ENCODE measurements at regions not wholly inside any gene's neighbourhood (a gene's known extent, or its start where the extent isn't known, plus 50 kb on each side); places are given as distances from the start of the nearest gene placed in this dataset.
"Not testable (repeated sequence)": the region's sequence is repeated elsewhere in the genome, so short reads cannot be mapped to it uniquely, and the experiment has no call there.

DNA sequence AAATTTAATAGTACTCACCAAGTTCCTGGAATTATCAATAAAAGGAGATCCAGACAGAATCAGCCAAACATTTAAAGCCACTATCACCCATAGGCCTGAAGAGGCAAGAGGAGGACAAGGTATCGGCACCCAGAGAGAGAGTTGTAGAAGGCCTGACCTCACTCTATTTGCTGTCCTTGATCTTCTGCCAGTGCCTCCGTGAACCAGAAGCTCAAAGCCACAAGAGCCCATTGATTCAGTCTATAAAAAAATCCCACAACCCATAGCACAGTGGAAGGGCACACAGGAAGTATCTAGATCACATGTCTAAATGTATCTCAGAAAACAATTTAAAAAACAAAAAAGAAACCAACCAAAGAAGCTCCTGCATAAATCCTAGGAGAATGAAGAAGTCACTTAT is 68.6 kb upstream of the FAM174B start:
- intact Hi-C loops (cut with DNase I; ENCODE audit: low total_unique reads): no loop called here
- no peak overlapping the region for H3K4me3 ChIP-seq (ENCODE audit: low read depth, poor library complexity, severe bottlenecking)
- 73 to 94% methylated on average over 2 of the region's 2 CpGs for WGBS, 2 donors
- TF ChIP-seq POLR2A (IDR thresholded peaks at IDR 0.05): no peak
- TF ChIP-seq, protein P1, sequence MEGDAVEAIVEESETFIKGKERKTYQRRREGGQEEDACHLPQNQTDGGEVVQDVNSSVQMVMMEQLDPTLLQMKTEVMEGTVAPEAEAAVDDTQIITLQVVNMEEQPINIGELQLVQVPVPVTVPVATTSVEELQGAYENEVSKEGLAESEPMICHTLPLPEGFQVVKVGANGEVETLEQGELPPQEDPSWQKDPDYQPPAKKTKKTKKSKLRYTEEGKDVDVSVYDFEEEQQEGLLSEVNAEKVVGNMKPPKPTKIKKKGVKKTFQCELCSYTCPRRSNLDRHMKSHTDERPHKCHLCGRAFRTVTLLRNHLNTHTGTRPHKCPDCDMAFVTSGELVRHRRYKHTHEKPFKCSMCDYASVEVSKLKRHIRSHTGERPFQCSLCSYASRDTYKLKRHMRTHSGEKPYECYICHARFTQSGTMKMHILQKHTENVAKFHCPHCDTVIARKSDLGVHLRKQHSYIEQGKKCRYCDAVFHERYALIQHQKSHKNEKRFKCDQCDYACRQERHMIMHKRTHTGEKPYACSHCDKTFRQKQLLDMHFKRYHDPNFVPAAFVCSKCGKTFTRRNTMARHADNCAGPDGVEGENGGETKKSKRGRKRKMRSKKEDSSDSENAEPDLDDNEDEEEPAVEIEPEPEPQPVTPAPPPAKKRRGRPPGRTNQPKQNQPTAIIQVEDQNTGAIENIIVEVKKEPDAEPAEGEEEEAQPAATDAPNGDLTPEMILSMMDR (IDR thresholded peaks at IDR 0.05): no peak
- DNase-seq (ENCODE audit: low spot score in 2 of 2): no peak

DNA sequence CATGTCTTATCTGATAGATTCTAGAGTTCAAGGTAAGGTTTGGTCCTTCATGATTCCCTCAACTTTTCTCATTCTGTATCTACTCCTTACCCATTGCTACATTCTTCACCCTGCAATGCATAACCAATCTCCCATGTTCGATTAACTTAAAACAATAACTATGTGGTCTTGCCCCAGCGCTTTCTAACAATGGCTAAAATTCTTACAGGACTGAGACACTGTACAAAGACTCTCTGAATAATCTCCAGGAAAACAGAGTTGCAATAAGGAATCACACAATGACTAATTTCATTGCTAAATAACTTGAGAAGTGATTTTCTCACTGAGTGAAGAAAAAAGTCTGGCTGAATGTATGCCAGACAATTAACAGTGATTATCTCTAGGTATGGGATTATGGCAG is 69.6 kb upstream of the FAM174B start:
- DNase-seq (ENCODE audit: low spot score in 2 of 2): no peak
- WGBS, 2 donors: 93 to 98% methylated on average over 2 of the region's 2 CpGs
- intact Hi-C loops (cut with DNase I; ENCODE audit: low total_unique reads): no loop called here
- no peak overlapping the region for H3K4me3 ChIP-seq (ENCODE audit: low read depth, poor library complexity, severe bottlenecking)
- TF ChIP-seq, protein P1 (IDR thresholded peaks at IDR 0.05): no peak
- no peak for TF ChIP-seq POLR2A (IDR thresholded peaks at IDR 0.05)

DNA sequence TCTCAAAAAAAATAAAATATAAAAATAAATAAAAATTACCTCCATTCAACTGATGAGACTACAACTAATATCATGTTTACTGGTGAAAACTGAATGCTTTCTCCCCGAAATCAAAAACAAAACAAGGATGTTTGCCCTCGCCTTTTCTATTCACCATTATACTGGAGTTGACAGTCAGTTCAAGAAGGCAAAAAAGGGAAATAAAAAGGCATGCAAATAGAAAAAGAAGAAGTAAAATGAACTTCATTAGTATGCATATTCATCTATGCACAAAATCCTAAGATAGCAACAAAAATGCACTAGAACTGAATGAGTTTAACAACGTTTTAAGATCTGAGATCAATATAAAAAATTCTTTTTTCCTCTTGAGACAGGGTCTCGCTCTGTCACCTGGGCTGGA is 72.7 kb upstream of the FAM174B start:
- WGBS, 2 donors: 84 to 86% methylated on average over 4 of the region's 4 CpGs
- DNase-seq (ENCODE audit: low spot score in 2 of 2): no peak
- TF ChIP-seq, protein P1 (IDR thresholded peaks at IDR 0.05): no peak
- TF ChIP-seq POLR2A (IDR thresholded peaks at IDR 0.05): no peak
- no peak overlapping the region for H3K4me3 ChIP-seq (ENCODE audit: low read depth, poor library complexity, severe bottlenecking)
- intact Hi-C loops (cut with DNase I; ENCODE audit: low total_unique reads): no loop called here

DNA sequence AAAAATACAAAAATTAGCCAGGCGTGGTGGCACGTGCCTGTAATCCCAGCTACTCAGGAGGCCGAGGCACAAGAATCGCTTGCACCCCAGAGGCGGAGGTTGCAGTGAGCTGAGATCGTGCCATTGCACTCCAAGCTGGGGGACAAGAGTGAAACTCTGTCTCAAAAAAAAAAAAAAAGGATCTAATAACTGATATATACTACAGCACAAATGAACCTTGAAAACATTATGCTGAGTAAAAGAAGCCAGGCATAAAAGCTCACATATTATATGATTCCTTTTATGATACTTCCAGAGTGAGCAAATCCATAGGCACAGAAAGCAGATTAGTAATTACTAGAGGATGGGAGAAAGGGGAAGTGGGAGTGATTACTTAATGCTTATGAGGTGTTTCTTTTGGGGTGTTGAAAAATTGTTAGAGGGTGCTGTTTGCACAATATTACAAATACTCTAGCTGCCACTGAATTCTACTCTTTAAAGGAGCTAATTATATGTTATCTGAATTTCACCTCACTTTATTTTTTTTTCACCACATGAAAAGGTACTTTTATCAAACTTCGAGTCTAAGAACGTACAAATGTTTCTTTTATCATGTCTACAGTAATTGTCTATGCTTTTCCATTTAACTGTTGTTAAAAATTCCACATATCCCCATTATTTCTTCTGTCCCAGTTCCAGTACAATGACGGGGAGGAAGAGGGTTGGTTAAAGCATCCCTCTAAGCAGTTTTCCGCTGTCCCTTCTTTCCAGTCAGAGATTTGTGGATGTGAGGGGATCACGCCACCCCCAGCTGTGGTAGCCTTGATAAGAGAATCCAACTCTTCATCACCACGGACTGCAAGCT is 77.7 kb upstream of the FAM174B start:
- TF ChIP-seq, protein P1 (IDR thresholded peaks at IDR 0.05): no peak
- no peak for TF ChIP-seq POLR2A (IDR thresholded peaks at IDR 0.05)
- intact Hi-C loops (cut with DNase I; ENCODE audit: low total_unique reads): no loop called here
- WGBS, 2 donors: 65 to 76% methylated on average over 12 of the region's 12 CpGs

DNA sequence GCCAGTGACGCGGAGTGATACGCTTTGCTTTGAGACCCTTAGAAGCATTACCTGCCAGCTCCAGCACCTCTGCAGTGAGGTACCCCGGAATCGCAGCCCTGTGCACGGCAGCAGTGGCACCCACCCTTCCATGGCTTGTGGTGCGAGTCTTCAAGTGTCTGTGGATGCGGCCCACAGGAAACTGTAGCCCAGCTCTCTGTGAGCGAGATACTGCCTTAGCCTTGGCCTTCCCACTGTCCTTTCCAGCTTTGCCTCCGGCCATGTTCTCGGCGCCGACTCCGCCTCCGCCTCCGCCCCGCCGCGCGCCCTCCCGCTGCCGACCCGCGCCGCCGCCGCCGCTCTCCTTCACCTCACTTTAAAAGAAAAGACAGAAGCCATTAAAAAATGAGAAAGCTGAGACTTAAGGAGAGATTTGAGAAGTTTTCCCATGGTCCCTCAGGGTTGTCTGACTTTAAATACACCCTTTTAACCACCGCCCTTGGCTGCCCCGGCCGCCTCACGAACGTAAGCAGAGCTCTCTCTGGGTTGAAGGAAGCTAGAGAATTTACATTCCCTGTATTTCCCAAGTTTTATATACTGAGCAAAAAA is 78.5 kb upstream of the FAM174B start:
- WGBS, 2 donors: 11 to 44% methylated on average over 33 of the region's 33 CpGs
- TF ChIP-seq, protein P1 (IDR thresholded peaks at IDR 0.05): no peak
- no peak for TF ChIP-seq POLR2A (IDR thresholded peaks at IDR 0.05)
- intact Hi-C loops (cut with DNase I; ENCODE audit: low total_unique reads): no loop called here
- no peak for DNase-seq (ENCODE audit: low spot score in 2 of 2)
- H3K4me3 ChIP-seq (ENCODE audit: low read depth, poor library complexity, severe bottlenecking): peak overlapping the region; percentile 2

More for the DNA sequence above, 77.7 kb upstream of the FAM174B start:
- H3K4me3 ChIP-seq (ENCODE audit: low read depth, poor library complexity, severe bottlenecking): no peak overlapping the region
- no peak for DNase-seq (ENCODE audit: low spot score in 2 of 2)

DNA sequence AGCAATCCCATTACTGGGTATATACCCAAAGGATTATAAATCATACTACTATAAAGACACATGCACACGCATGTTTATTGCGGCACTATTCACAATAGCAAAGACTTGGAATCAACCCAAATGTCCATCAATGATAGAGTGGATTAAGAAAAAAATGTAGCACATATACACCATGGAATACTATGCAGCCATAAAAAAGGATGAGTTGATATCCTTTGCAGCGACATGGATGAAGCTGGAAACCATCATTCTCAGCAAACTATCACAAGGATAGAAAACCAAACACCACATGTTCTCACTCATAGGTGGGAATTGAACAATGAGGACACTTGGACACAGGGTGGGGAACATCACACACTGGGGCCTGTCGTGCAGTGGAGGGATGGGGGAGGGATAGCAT is 83.7 kb upstream of the FAM174B start:
- 95 to 98% methylated on average over 4 of the region's 4 CpGs for WGBS, 2 donors
- H3K4me3 ChIP-seq (ENCODE audit: low read depth, poor library complexity, severe bottlenecking); DNase-seq (ENCODE audit: low spot score in 2 of 2); intact Hi-C loops (cut with DNase I; ENCODE audit: low total_unique reads): not testable (repeated sequence)
